MV-4-11 (cell line): ENCODE measurements at regions not wholly inside any gene's neighbourhood (a gene's known extent, or its start where the extent isn't known, plus 50 kb on each side); places are given as distances from the start of the nearest gene placed in this dataset.

ENCODE experiments used
- DNase-seq: peaks from one replicate; lab custom pipeline; 2025; lab: John Stamatoyannopoulos, UW

GRCh38 chrX:131778269-131779218 is 234.7 kb downstream of the OR13H1 start:
- no peak for DNase-seq

GRCh38 chrX:131779306-131779705 is 235.4 kb downstream of the OR13H1 start:
- no peak for DNase-seq

GRCh38 chrX:131779741-131780140 is 235.9 kb downstream of the OR13H1 start:
- DNase-seq, result no peak

GRCh38 chrX:131782646-131783045 is 238.8 kb downstream of the OR13H1 start:
- no peak for DNase-seq

GRCh38 chrX:131783555-131784308 is 239.4 kb upstream of the STK26 start:
- no peak for DNase-seq

- peak; percentile 60 for DNase-seq
Observed at GRCh38 chrX:131789664-131790063, 233.4 kb upstream of the STK26 start.

- no peak for DNase-seq
Observed at GRCh38 chrX:131791608-131792355, 231.3 kb upstream of the STK26 start.

- DNase-seq, result no peak
Observed at GRCh38 chrX:131792356-131792749, 230.7 kb upstream of the STK26 start.

GRCh38 chrX:131792789-131793462 is 230.2 kb upstream of the STK26 start:
- no peak for DNase-seq

- DNase-seq, result no peak
Observed at GRCh38 chrX:131795442-131796229, 227.5 kb upstream of the STK26 start.

- no peak for DNase-seq
Observed at GRCh38 chrX:131801066-131801465, 222.0 kb upstream of the STK26 start.

GRCh38 chrX:131801911-131802310 is 221.2 kb upstream of the STK26 start:
- DNase-seq, result no peak

GRCh38 chrX:131802836-131803626 is 220.1 kb upstream of the STK26 start:
- DNase-seq, result no peak

GRCh38 chrX:131812847-131813825 is 210.0 kb upstream of the STK26 start:
- DNase-seq, result peak; percentile 88

- peak; percentile 89 for DNase-seq
Observed at GRCh38 chrX:131816551-131817136, 206.5 kb upstream of the STK26 start.

- peak; percentile 55 for DNase-seq
Observed at GRCh38 chrX:131818297-131818936, 204.7 kb upstream of the STK26 start.

GRCh38 chrX:131821945-131822622 is 201.0 kb upstream of the STK26 start:
- DNase-seq, result peak; percentile 91
